Loucy (cell line): ENCODE measurements at regions not wholly inside any gene's neighbourhood (a gene's known extent, or its start where the extent isn't known, plus 50 kb on each side); places are given as distances from the start of the nearest gene placed in this dataset.

Experiments used
- CTCF ChIP-seq: fragments of 200-600 bp; sonication (generic); conservative IDR thresholded peaks from 2 replicates; pipeline ENCODE4 v1.5.1; 2014; ENCODE audit warnings: mild to moderate bottlenecking, antibody characterized with exemption, low read length
- EZH2phosphoT487 ChIP-seq: fragments of 200-600 bp; IDR thresholded peaks from 2 replicates; pipeline ENCODE4 v1.6.1; 2018; ENCODE audit warnings: antibody characterized with exemption, mild to moderate bottlenecking, moderate library complexity, borderline replicate concordance

- TF ChIP-seq EZH2phosphoT487, result no peak
- TF ChIP-seq CTCF, result no peak
Observed at GRCh38 chr6:155936127-155936526, 480.5 kb upstream of the NOX3 start.
